ENCODE measurements at regions not wholly inside any gene's neighbourhood (a gene's known extent, or its start where the extent isn't known, plus 50 kb on each side); places are given as distances from the start of the nearest gene placed in this dataset.

- no peak for DNase-seq (ENCODE audit: low spot score)
- intact Hi-C loops (cut with DNase I), result no loop called here
Measured at GRCh38 chr1:195785830-195786229, 822.4 kb downstream of the KCNT2 start.

DNA sequence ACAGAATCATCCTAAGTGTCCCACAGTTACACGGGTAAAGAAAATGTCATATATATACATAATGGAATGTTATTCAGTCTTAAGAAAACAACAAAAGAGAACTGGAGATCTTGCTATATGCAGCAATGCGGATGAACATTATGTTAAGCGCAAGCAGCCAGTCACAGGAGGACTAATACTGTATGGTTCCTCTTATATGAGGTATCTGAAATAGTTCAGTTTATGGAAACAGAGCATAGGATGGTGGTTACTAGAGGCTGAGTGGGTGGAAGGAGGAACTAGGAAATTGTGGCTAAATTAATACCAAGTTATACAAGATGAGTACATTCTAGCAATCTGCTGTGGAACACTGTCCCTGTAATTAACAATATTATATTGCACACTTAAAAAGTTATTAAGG is 834.3 kb downstream of the KCNT2 start:
- intact Hi-C loops (cut with DNase I), result no loop called here
- DNase-seq (ENCODE audit: low spot score), result no peak

DNA sequence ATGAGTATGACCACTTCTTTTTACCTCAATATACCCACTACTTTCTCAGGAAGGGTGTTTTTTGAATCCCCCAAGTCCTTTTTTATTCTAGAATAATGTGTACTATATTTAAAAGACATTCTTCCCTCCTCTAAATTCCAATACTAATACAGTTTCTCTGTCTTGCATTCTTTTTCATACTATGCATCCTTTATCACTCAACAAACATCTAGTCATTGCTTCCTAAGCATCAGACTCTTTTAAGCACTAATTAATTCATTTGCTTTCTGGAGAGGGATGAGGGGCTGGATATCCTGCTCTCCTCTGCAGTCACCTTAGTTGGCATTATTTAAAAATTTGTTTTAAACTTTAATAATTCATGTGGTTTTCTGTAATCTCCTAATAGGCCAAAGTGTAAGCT is 838.8 kb downstream of the KCNT2 start:
- DNase-seq (ENCODE audit: low spot score), result no peak
- intact Hi-C loops (cut with DNase I), result no loop called here

- intact Hi-C loops (cut with DNase I), result no loop called here
- DNase-seq (ENCODE audit: low spot score), result no peak
Measured at GRCh38 chr1:195768936-195769335, 839.3 kb downstream of the KCNT2 start.

GRCh38 chr1:195768377-195768776 is 839.9 kb downstream of the KCNT2 start:
- intact Hi-C loops (cut with DNase I), result no loop called here

DNA sequence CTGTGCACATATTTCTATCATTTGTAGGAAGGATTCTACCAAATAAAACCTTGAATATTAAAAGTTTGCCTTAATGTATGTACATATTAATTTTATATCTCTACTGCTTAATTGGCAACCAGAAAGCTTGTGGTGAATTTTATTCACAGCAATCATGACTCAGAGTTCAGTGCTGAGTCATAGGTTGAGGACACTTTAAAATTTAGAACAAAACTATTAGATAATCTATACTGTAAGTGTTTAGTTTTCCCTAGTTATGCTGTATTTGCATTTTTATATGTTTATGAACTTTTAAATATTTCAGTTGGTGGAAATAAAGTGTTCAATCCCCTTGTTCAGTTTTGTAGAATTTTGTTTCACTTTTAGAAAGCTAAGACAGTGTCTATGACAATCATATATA is 841.5 kb downstream of the KCNT2 start:
- no peak for DNase-seq (ENCODE audit: low spot score)
- intact Hi-C loops (cut with DNase I), result no loop called here

More at GRCh38 chr1:195768377-195768776, 839.9 kb downstream of the KCNT2 start:
- no peak for DNase-seq (ENCODE audit: low spot score)

GRCh38 chr1:195765099-195765498 is 843.1 kb downstream of the KCNT2 start:
- DNase-seq (ENCODE audit: low spot score), result no peak
- intact Hi-C loops (cut with DNase I), result no loop called here

DNA sequence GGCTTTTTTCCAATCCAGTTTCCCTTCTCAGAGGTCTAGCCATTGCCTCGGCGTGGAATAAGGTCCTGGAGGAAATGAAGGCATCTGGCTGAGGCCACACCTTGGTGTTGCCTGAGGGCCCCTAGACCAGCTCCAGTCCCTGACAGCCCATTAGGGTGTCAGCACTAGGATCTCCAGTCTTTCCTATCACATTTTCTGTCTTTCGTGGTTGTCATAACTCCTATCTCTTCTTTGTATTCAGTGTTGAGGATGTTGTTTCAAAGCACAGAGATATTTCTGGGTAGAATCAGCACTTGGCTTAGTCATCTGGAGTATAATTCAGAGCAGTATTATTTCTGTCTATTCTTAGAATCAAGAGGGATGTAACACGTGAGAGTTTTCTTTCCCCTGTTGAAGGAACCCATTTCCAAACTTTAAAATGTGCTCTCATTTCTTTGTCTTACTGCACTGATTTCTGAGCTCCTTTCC is 844.3 kb downstream of the KCNT2 start:
- intact Hi-C loops (cut with DNase I), result no loop called here
- DNase-seq (ENCODE audit: low spot score), result no peak

GRCh38 chr1:195763146-195763906 is 844.9 kb downstream of the KCNT2 start:
- no peak for DNase-seq (ENCODE audit: low spot score)
- intact Hi-C loops (cut with DNase I), result no loop called here

DNA sequence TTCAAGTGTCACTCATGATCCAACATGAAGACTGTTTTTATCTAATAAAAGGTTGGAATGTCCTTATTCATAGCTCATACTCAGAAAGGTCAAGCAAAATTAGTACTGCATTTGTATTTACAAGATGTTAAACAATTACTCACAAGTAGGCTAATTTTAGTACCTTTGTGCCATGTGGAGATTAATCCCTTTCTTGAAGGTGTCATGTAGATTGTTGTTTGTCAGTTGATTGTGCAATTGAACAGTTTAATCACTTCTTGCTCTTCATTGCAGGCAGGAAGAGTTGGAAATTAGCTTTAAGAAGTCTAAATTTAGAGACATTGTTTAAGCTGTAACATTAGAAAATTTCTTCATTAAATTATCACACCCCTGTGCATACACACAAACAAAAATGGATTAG is 847.1 kb downstream of the KCNT2 start:
- intact Hi-C loops (cut with DNase I), result no loop called here
- DNase-seq (ENCODE audit: low spot score), result no peak

GRCh38 chr1:195756109-195756508 is 852.1 kb downstream of the KCNT2 start:
- intact Hi-C loops (cut with DNase I), result no loop called here
- no peak for DNase-seq (ENCODE audit: low spot score)

DNA sequence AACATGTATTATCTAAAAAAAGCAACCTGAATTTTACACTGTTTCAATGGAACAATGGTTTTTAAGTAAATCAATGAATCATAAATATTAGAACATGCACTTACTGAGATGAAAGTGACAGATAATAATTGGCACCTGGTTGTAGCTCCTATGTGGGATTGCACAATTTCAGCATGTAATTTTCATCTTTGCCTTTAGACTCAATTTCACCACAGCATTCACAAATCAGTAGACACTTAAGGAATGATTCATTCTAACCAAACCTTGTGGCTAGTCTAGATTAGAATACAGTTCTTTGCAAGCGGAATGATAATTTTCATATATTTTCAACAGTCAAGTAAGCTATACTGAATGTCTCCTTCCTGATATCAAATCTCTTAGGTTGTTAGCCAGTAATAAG is 853.4 kb downstream of the KCNT2 start:
- DNase-seq (ENCODE audit: low spot score), result no peak
- intact Hi-C loops (cut with DNase I), result no loop called here

- intact Hi-C loops (cut with DNase I), result no loop called here
- no peak for DNase-seq (ENCODE audit: low spot score)
Measured at GRCh38 chr1:195754303-195754702, 853.9 kb downstream of the KCNT2 start.

GRCh38 chr1:195748969-195749368 is 859.3 kb downstream of the KCNT2 start:
- intact Hi-C loops (cut with DNase I), result no loop called here
- DNase-seq (ENCODE audit: low spot score), result no peak

DNA sequence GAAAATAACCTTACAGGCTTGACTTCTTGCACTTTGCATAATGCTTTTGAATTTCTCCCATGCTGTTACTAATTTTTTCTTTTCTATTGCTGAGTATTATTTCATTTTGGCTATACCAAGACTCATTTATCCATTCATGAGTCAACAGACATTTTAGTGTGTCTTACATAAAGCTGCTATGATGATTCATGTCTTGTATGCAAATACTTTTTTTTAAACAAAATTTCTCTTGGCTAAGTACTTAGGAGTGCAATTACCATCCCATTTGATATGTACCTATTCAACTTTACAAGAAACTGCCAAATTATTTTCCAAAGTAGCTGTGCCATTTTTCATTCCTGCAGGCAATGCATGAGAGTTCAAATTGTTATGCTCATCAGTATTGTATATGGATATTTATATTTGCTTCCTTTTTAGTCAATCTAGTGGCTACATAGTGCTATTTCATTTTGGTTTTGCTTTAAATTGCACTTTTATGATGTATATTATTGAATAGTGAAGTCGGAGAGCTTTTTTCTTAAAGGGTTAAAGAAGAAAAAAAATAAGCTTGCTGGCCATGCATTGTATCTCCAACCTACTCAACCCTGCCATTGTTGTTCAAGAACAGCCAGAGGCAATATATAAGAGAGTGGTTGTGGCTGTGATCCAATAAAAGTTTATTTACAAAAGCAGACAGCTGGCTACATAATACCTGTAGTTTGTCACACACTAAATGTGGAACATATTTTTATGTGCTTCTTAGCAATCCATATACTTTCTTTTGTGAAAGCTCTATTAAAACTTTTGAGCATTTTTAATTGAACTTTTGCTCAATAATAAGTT is 862.8 kb downstream of the KCNT2 start:
- DNase-seq (ENCODE audit: low spot score), result no peak
- intact Hi-C loops (cut with DNase I), result no loop called here

- intact Hi-C loops (cut with DNase I), result no loop called here
- DNase-seq (ENCODE audit: low spot score), result no peak
Measured at GRCh38 chr1:195744256-195744655, 864.0 kb downstream of the KCNT2 start.

- intact Hi-C loops (cut with DNase I), result no loop called here
- DNase-seq (ENCODE audit: low spot score), result no peak
Measured at GRCh38 chr1:195740862-195741261, 867.4 kb downstream of the KCNT2 start.

- no peak for DNase-seq (ENCODE audit: low spot score)
- intact Hi-C loops (cut with DNase I), result no loop called here
Measured at GRCh38 chr1:195738966-195739650, 869.1 kb downstream of the KCNT2 start.

- no peak for DNase-seq (ENCODE audit: low spot score)
- intact Hi-C loops (cut with DNase I), result no loop called here
Measured at GRCh38 chr1:195735140-195735539, 873.1 kb downstream of the KCNT2 start.

DNA sequence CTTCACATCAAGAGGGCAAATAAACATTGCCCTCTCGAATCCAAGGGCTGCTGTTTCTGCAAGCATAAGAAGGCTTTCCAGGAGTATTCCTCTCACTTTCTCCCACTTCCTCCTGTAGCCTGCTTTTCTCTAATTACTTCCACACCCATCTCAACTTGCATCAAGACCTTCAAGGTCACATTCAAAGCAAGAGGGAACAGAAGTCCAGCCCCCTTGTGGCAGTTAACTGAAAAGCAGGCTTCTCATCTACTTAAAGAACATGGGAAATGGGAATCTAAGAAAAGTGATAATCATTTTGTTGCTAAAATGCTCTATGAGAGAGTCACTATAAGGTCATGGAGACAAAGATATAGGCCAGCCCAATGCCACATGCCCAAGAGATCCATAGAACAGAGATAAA is 874.4 kb downstream of the KCNT2 start:
- intact Hi-C loops (cut with DNase I), result no loop called here
- no peak for DNase-seq (ENCODE audit: low spot score)

Data from posterior vena cava (tissue), 2 donors.